ENCODE measurements at regions not wholly inside any gene's neighbourhood (a gene's known extent, or its start where the extent isn't known, plus 50 kb on each side); places are given as distances from the start of the nearest gene placed in this dataset.
"Not testable (repeated sequence)": the region's sequence is repeated elsewhere in the genome, so short reads cannot be mapped to it uniquely, and the experiment has no call there.

DNA sequence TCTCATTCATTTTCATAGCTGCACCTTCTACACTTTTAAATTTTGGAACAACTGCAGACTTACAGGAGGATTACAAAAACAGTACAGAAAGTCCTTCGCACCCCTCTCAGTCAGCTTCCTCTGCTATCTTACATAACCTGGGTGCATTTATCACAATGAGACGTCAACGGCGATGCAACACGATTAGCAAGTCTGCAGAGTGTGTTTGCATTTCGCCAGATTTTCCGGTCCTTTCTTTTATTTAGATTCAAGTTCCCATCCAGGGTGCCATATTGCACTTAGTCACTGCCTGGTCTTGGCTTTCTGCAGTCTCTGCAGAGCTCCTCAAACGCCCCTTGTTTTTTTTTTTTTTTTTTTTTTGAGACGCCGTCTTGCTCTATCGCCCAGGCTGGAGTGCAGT lies 85.9 kb downstream of the ASMT start:
- TF ChIP-seq, protein P1, sequence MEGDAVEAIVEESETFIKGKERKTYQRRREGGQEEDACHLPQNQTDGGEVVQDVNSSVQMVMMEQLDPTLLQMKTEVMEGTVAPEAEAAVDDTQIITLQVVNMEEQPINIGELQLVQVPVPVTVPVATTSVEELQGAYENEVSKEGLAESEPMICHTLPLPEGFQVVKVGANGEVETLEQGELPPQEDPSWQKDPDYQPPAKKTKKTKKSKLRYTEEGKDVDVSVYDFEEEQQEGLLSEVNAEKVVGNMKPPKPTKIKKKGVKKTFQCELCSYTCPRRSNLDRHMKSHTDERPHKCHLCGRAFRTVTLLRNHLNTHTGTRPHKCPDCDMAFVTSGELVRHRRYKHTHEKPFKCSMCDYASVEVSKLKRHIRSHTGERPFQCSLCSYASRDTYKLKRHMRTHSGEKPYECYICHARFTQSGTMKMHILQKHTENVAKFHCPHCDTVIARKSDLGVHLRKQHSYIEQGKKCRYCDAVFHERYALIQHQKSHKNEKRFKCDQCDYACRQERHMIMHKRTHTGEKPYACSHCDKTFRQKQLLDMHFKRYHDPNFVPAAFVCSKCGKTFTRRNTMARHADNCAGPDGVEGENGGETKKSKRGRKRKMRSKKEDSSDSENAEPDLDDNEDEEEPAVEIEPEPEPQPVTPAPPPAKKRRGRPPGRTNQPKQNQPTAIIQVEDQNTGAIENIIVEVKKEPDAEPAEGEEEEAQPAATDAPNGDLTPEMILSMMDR (IDR thresholded peaks at IDR 0.05): no peak
- no peaks in the 10 kb centered on the region for H3K4me1 ChIP-seq
- H3K27me3 ChIP-seq: no peaks in the 10 kb centered on the region
- DNase-seq (ENCODE audit: low spot score): no peak
- H3K9me3 ChIP-seq: peaks cover 0 to 6% of the 10 kb centered on the region in 2 donors
- no peak overlapping the region for H3K4me3 ChIP-seq
- no peak overlapping the region for H3K27ac ChIP-seq
- no peaks in the 10 kb centered on the region for H3K36me3 ChIP-seq

DNA sequence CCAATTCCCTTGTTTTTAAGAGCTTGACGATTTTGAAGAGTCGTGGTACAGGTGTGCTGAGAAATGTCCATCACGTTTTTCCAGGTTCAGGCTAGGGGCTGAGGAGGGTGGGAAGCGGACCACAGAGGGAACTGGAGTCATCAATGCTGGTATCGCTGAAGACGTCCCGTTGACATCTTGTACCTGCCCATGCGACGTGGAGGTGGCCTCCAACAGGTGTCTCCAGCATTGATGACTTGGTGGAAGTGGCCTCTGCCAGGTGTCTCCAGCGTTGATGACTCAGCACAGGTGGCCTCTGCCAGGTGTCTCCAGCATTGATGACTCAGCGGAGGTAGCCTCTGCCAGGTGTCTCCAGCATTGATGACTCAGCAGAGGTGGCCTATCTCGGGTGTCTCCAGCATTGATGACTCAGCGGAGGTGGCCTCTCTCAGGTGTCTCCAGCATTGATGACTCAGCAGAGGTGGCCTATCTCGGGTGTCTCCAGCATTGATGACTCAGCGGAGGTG lies 86.6 kb downstream of the ASMT start:
- H3K4me1 ChIP-seq; H3K4me3 ChIP-seq; H3K27ac ChIP-seq; DNase-seq (ENCODE audit: low spot score); H3K36me3 ChIP-seq; H3K9me3 ChIP-seq; H3K27me3 ChIP-seq: not testable (repeated sequence)

DNA sequence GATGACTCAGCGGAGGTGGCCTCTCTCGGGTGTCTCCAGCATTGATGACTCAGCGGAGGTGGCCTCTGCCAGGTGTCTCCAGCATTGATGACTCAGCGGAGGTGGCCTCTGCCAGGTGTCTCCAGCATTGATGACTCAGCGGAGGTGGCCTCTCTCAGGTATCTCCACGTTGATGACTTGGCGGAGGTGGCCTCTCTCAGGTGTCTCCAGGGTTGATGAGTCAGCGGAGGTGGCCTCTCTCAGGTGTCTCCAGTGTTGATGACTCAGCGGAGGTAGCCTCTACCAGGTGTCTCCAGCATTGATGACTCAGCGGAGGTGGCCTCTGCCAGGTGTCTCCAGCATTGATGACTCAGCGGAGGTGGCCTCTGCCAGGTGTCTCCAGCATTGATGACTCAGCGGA lies 87.3 kb downstream of the ASMT start:
- not testable (repeated sequence) for H3K27me3 ChIP-seq; H3K36me3 ChIP-seq; DNase-seq (ENCODE audit: low spot score); H3K4me1 ChIP-seq; H3K4me3 ChIP-seq; H3K9me3 ChIP-seq; H3K27ac ChIP-seq

DNA sequence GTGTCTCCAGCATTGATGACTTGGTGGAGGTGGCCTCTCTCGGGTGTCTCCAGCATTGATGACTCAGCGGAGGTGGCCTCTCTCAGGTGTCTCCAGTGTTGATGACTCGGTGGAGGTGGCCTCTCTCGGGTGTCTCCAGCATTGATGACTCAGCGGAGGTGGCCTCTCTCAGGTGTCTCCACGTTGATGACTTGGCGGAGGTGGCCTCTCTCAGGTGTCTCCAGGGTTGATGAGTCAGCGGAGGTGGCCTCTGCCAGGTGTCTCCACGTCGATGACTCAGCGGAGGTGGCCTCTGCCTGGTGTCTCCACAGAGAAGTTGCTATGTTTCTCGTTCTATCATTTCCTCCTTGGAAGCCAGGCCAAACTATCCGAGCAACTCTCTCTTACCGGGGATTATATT lies 87.7 kb downstream of the ASMT start:
- not testable (repeated sequence) for H3K27ac ChIP-seq; H3K4me1 ChIP-seq; H3K36me3 ChIP-seq; DNase-seq (ENCODE audit: low spot score); H3K9me3 ChIP-seq; H3K4me3 ChIP-seq; H3K27me3 ChIP-seq

DNA sequence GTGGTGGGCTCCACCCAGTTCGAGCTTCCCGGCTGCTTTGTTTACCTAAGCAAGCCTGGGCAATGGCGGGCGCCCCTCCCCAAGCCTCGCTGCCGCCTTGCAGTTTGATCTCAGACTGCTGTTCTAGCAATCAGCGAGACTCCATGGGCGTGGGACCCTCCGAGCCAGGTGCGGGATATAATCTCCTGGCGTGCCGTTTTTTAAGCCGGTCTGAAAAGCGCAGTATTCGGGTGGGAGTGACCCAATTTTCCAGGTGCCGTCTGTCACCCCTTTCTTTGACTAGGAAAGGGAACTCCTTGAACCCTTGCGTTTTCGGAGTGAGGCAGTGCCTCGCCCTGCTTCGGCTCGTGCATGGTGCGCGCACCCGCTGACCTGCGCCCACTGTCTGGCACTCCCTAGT lies 94.4 kb downstream of the ASMT start:
- H3K27ac ChIP-seq, H3K4me3 ChIP-seq, H3K9me3 ChIP-seq, H3K4me1 ChIP-seq, H3K36me3 ChIP-seq, H3K27me3 ChIP-seq: not testable (repeated sequence)
- DNase-seq (ENCODE audit: low spot score): peak; percentile 7

DNA sequence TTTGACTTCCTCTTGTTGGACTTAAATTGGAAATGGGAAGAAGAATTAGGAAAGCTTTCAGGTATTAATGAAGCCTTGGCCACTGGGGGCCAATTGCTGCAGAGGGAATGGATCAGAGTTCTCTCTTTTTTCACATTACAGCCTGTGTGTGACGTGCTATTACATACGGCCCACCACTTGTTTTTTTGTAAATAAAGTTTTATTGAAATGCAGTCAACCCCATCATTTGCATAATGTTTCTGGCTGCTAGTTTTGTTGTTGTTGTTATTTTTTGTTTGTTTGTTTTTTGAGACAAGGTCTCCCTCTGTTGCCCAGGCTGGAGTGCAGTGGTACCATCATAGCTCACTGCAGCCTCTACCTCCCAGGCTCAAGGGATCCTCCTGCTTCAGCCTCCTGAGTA lies 98.4 kb downstream of the ASMT start:
- no peak overlapping the region for H3K27ac ChIP-seq
- peaks cover 0 to 5% of the 10 kb centered on the region in 2 donors for H3K9me3 ChIP-seq
- H3K36me3 ChIP-seq: no peaks in the 10 kb centered on the region
- no peak overlapping the region for H3K4me3 ChIP-seq
- TF ChIP-seq, protein P1 (IDR thresholded peaks at IDR 0.05): no peak
- peak; percentile 9 for DNase-seq (ENCODE audit: low spot score)
- no peaks in the 10 kb centered on the region for H3K4me1 ChIP-seq
- H3K27me3 ChIP-seq: no peaks in the 10 kb centered on the region

DNA sequence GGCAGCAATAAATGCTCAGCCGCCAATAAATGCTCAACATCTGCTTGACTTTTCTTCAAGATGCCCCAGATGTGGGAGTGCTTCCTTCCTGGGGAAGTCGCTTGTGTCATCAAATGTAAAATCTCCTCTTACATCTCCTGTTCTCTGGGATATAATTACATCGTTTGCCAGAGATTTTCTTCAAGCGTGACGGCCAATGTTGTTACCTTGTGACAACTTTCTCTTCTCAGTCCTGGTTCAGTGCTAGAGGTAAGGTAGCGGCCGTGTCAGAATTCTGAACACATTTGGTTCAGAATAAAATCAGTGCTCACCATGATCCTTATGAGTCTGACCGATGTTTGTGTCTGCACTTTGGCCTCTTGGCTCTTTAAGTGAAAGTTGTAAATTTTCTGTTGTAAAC lies 102.5 kb downstream of the ASMT start:
- Histone ChIP-seq H3K9me3 (no peaks in the 10 kb centered on the region), H3K4me3 (no peak overlapping the region), H3K27ac (no peak overlapping the region), H3K36me3 (no peaks in the 10 kb centered on the region), H3K4me1 (no peaks in the 10 kb centered on the region), H3K27me3 (no peaks in the 10 kb centered on the region)
- no peak for DNase-seq (ENCODE audit: low spot score)
- TF ChIP-seq, protein P1 (IDR thresholded peaks at IDR 0.05): no peak

DNA sequence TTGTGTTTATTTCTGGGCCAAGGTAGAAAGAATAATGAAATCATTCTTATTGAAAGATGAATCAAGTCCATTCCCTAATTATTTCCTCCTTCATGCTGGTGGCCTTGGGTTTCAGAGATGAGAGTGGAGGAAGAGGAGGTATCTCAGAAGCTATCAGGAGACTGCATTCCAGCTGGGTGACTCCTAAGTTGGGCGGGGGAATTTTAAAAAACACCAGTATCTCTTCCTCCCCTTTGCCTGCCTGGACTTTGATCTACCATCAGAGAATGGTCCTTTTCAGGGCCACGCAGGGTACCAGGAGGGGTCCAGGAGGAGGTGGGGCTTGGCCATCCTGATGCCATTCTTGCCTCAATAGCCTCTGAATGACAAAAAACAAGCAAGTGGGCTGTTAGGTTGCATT lies 104.4 kb downstream of the ASMT start:
- Histone ChIP-seq H3K27me3 (no peaks in the 10 kb centered on the region), H3K4me3 (no peak overlapping the region), H3K36me3 (no peaks in the 10 kb centered on the region), H3K4me1 (no peaks in the 10 kb centered on the region), H3K27ac (no peak overlapping the region), H3K9me3 (no peaks in the 10 kb centered on the region)
- TF ChIP-seq, protein P1 (IDR thresholded peaks at IDR 0.05): no peak
- DNase-seq (ENCODE audit: low spot score): no peak
